ENCODE measurements at regions not wholly inside any gene's neighbourhood (a gene's known extent, or its start where the extent isn't known, plus 50 kb on each side); places are given as distances from the start of the nearest gene placed in this dataset.

DNA sequence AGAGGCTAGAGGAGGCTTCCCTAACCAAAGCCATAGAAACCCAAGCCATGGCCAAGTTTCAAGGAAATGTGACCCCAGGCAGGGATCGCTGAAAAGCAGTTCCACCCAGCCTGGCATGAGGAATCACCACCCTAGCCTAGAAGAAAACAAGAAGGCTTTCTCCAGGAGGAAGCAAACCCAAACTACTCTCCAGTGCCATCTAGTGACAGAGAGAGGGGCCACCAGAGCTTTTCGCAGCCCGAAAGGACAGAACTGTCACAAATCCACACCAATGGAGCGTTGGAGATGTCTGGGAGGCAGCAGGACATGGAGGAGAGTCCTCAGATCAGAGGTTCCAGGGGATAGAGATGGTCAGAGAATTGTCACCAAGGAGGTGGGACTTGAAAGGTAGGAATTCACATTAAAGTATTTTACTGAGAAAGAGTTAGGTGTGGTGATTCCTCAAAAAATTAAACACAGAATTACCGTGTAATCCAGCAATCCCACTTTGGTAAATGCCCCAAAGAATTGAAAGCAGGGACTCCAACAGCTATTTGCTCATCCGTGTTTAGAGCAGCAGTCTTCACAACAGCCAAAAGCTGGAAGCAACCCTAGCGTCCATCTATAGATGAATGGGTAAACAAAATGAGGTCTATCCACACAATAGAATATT is 67.3 kb upstream of the NUP50 start:
- DNase-seq (ENCODE audit: low spot score): peak; percentile 67

GRCh38 chr22:45097061-45097460 is 66.7 kb upstream of the NUP50 start:
- no peak for DNase-seq (ENCODE audit: low spot score)

DNA sequence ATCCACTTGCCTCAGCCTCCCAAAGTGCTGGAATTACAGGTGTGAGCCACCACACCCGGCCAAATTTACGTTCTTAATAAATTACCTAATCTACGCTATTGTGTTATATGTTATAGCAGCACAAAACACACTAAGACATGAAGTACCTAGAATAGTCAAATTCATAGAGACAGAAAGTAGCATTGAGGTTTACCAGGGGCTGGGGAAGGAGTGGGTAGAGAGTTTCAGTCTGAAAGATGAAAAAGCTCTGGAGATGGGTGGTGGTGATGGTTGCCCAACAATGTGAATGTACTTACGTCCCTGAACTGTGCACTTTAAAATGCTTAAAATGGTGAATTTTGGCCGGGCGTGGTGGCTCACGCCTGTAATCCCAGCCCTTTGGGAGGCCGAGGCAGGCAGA is 65.7 kb upstream of the NUP50 start:
- no peak for DNase-seq (ENCODE audit: low spot score)

DNA sequence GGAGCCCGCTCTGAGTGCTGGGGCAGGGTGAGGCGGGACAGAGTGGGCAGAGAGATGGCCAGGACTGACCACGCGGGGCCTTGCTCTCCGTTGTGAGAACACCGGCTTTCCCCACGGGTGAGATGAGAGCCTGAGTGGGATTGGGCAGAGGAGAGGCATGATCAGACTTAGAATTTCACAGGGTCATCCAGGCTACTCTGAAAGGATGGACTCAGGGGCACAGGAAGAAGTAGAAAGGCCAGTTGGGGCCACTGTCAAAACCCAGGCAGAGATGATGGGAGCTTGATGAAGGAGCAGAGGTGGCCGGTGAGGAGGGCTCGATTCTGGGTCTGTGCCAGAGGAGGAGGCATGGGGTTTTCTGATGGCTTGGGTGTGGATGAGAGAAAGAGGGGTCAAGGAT is 63.8 kb upstream of the NUP50 start:
- DNase-seq (ENCODE audit: low spot score): no peak

DNA sequence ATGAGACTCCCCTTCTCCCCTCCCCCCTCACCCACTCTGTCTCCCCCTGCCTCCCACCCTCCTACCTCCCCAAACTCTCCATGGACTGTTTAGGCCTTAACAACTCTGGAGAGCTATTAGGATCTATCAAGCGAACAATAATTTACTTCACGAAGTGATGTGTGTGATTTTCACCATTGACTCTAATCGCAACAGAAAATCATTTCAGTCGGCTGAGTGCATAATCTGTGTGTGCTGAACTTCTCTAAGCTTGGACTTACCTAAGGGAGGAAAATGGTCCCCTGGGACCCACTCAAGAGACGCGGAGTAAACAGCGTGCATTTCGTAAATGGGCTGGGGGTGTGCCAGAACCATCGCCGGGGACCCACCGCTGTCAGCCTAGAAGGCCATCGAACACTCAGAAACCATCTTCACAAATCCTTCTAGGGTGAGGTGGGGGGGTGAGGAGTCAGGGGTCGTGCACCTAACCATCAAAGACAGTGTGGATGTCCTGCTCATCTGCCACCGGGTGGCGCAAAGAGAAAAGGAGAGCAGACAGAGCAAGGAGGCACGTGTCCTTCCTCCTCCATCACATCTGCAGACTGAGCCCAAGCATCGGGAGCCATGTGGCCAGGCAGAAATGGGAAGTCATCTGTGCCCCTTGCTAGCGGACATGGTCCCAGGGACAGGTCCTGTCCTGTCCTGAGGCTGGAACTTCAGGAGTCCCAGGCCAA is 62.1 kb upstream of the NUP50 start:
- no peak for DNase-seq (ENCODE audit: low spot score)

GRCh38 chr22:45102896-45103420 is 60.8 kb upstream of the NUP50 start:
- DNase-seq (ENCODE audit: low spot score): no peak

GRCh38 chr22:45103756-45104155 is 60.0 kb upstream of the NUP50 start:
- no peak for DNase-seq (ENCODE audit: low spot score)

- DNase-seq (ENCODE audit: low spot score): no peak
These were observed 59.4 kb upstream of the NUP50 start for GRCh38 chr22:45104313-45104712.

- peak; percentile 87 for DNase-seq (ENCODE audit: low spot score)
These were observed 58.4 kb upstream of the NUP50 start for GRCh38 chr22:45105281-45105702.

GRCh38 chr22:45107671-45108070 is 56.1 kb upstream of the NUP50 start:
- DNase-seq (ENCODE audit: low spot score): no peak

- DNase-seq (ENCODE audit: low spot score): no peak
These were observed 51.4 kb upstream of the NUP50 start for GRCh38 chr22:45112136-45112879.
